ENCODE measurements at regions not wholly inside any gene's neighbourhood (a gene's known extent, or its start where the extent isn't known, plus 50 kb on each side); places are given as distances from the start of the nearest gene placed in this dataset.

GRCh38 chr6:104599821-104600638, 259.7 kb downstream of the HACE1 start:
- TF ChIP-seq CTCF (IDR thresholded peaks at IDR 0.05; ENCODE audit: low read depth, low read length), result no peak
- no peak overlapping the region for H3K27ac ChIP-seq
- H3K27me3 ChIP-seq, result no peaks in the 10 kb centered on the region
- DNase-seq (ENCODE audit: low read depth in 1 of 2, low spot score in 1 of 2), result peak; percentile 19 to 47
- H3K9me3 ChIP-seq (ENCODE audit: low read depth), result no peaks in the 10 kb centered on the region
- peaks cover 36% of the 10 kb centered on the region for H3K4me1 ChIP-seq (ENCODE audit: low read depth)
- no peaks in the 10 kb centered on the region for H3K36me3 ChIP-seq
- no peak overlapping the region for H3K4me3 ChIP-seq

GRCh38 chr6:104597541-104598050, 262.1 kb downstream of the HACE1 start:
- peak in 1 of 2 donors; percentile 57 for DNase-seq (ENCODE audit: low read depth in 1 of 2, low spot score in 1 of 2)
- Histone ChIP-seq H3K27ac (no peak overlapping the region), H3K4me1 (ENCODE audit: low read depth) (peaks cover 24% of the 10 kb centered on the region), H3K4me3 (no peak overlapping the region), H3K27me3 (no peaks in the 10 kb centered on the region), H3K36me3 (no peaks in the 10 kb centered on the region), H3K9me3 (ENCODE audit: low read depth) (no peaks in the 10 kb centered on the region)
- TF ChIP-seq CTCF (IDR thresholded peaks at IDR 0.05; ENCODE audit: low read depth, low read length), result no peak

GRCh38 chr6:104596091-104596490, 263.6 kb downstream of the HACE1 start:
- H3K27me3 ChIP-seq, result no peaks in the 10 kb centered on the region
- H3K9me3 ChIP-seq (ENCODE audit: low read depth), result no peaks in the 10 kb centered on the region
- peaks cover 12% of the 10 kb centered on the region for H3K4me1 ChIP-seq (ENCODE audit: low read depth)
- DNase-seq (ENCODE audit: low read depth in 1 of 2, low spot score in 1 of 2), result no peak
- no peak overlapping the region for H3K27ac ChIP-seq
- no peak overlapping the region for H3K4me3 ChIP-seq
- no peaks in the 10 kb centered on the region for H3K36me3 ChIP-seq
- no peak for TF ChIP-seq CTCF (IDR thresholded peaks at IDR 0.05; ENCODE audit: low read depth, low read length)

GRCh38 chr6:104595311-104595820, 264.4 kb downstream of the HACE1 start:
- no peak for TF ChIP-seq CTCF (IDR thresholded peaks at IDR 0.05; ENCODE audit: low read depth, low read length)
- Histone ChIP-seq H3K4me3 (no peak overlapping the region), H3K4me1 (ENCODE audit: low read depth) (peaks cover 7% of the 10 kb centered on the region), H3K27ac (no peak overlapping the region), H3K9me3 (ENCODE audit: low read depth) (no peaks in the 10 kb centered on the region), H3K36me3 (no peaks in the 10 kb centered on the region), H3K27me3 (no peaks in the 10 kb centered on the region)
- no peak for DNase-seq (ENCODE audit: low read depth in 1 of 2, low spot score in 1 of 2)

GRCh38 chr6:104591573-104592334, 268.0 kb downstream of the HACE1 start:
- H3K27ac ChIP-seq, result no peak overlapping the region
- peak in 1 of 2 donors; percentile 63 for DNase-seq (ENCODE audit: low read depth in 1 of 2, low spot score in 1 of 2)
- H3K36me3 ChIP-seq, result no peaks in the 10 kb centered on the region
- H3K9me3 ChIP-seq (ENCODE audit: low read depth), result no peaks in the 10 kb centered on the region
- no peaks in the 10 kb centered on the region for H3K4me1 ChIP-seq (ENCODE audit: low read depth)
- H3K4me3 ChIP-seq, result no peak overlapping the region
- no peaks in the 10 kb centered on the region for H3K27me3 ChIP-seq
- TF ChIP-seq CTCF (IDR thresholded peaks at IDR 0.05; ENCODE audit: low read depth, low read length), result no peak
